Renal pelvis (tissue), 1 donor: ENCODE measurements at regions not wholly inside any gene's neighbourhood (a gene's known extent, or its start where the extent isn't known, plus 50 kb on each side); places are given as distances from the start of the nearest gene placed in this dataset.
A peak's percentile ranks its signal among the peaks of the same experiment; 100 is the strongest.

ENCODE experiments used
- DNase-seq: peaks from one replicate; pipeline ENCODE4 v3.0.0-alpha.2; 2013

- no peak for DNase-seq
Measured at GRCh38 chr3:132236701-132237651, 80.2 kb upstream of the ACP3 start.

- DNase-seq, result no peak
Measured at GRCh38 chr3:132237652-132238032, 79.6 kb upstream of the ACP3 start.

GRCh38 chr3:132239587-132239986 lies 77.6 kb upstream of the ACP3 start:
- no peak for DNase-seq

GRCh38 chr3:132241776-132242514 lies 75.3 kb upstream of the ACP3 start:
- DNase-seq, result no peak

GRCh38 chr3:132242790-132243189 lies 74.4 kb upstream of the ACP3 start:
- DNase-seq, result no peak

- DNase-seq, result no peak
Measured at GRCh38 chr3:132245552-132246142, 71.6 kb upstream of the ACP3 start.

GRCh38 chr3:132246212-132246611 lies 71.0 kb upstream of the ACP3 start:
- DNase-seq, result no peak

GRCh38 chr3:132247211-132247610 lies 70.0 kb upstream of the ACP3 start:
- no peak for DNase-seq

GRCh38 chr3:132248490-132248889 lies 68.7 kb upstream of the ACP3 start:
- DNase-seq, result no peak

- peak; percentile 64 for DNase-seq
Measured at GRCh38 chr3:132253262-132253878, 63.8 kb upstream of the ACP3 start.

- DNase-seq, result no peak
Measured at GRCh38 chr3:132254076-132254755, 63.0 kb upstream of the ACP3 start.

- DNase-seq, result no peak
Measured at GRCh38 chr3:132255041-132255745, 62.0 kb upstream of the ACP3 start.

GRCh38 chr3:132256989-132257388 lies 60.2 kb upstream of the ACP3 start:
- DNase-seq, result peak; percentile 52

- no peak for DNase-seq
Measured at GRCh38 chr3:132261506-132261905, 55.7 kb upstream of the ACP3 start.

- no peak for DNase-seq
Measured at GRCh38 chr3:132262305-132262704, 54.9 kb upstream of the ACP3 start.

GRCh38 chr3:132262956-132263355 lies 54.3 kb upstream of the ACP3 start:
- DNase-seq, result no peak

- no peak for DNase-seq
Measured at GRCh38 chr3:132265028-132265427, 52.2 kb upstream of the ACP3 start.

GRCh38 chr3:132265488-132265887 lies 51.7 kb upstream of the ACP3 start:
- no peak for DNase-seq

- no peak for DNase-seq
Measured at GRCh38 chr3:132267391-132267993, 49.7 kb upstream of the ACP3 start.
